MM.1S (cell line): ENCODE measurements at regions not wholly inside any gene's neighbourhood (a gene's known extent, or its start where the extent isn't known, plus 50 kb on each side); places are given as distances from the start of the nearest gene placed in this dataset.
"Not testable (repeated sequence)": the region's sequence is repeated elsewhere in the genome, so short reads cannot be mapped to it uniquely, and the experiment has no call there.

ENCODE experiments used
- DNase-seq: peaks from one replicate; pipeline ENCODE4 v3.0.0-alpha.2; 2015
- H2AFZ ChIP-seq: fragments of 300-600 bp; sonication (generic); 2 replicates; pipeline ENCODE4 v1.6.0; 2016; ENCODE audit warnings: antibody characterized with exemption, low read length
- H3F3A ChIP-seq: fragments of 300-600 bp; sonication (generic); 2 replicates; pipeline ENCODE4 v1.6.1; 2016; ENCODE audit warnings: mild to moderate bottlenecking, antibody characterized with exemption, low read length, moderate library complexity, mixed read lengths; ENCODE audit not compliant: insufficient read depth
- H3K27ac ChIP-seq: fragments of 300-600 bp; sonication (generic); 2 replicates; pipeline ENCODE4 v1.5.1; 2016; ENCODE audit warnings: mild to moderate bottlenecking, low read length
- H3K27me3 ChIP-seq: fragments of 300-600 bp; sonication (generic); replicated peaks from 2 replicates; pipeline ENCODE4 v1.6.0; 2016; ENCODE audit warnings: low read length; ENCODE audit not compliant: insufficient read depth
- H3K36me3 ChIP-seq: fragments of 300-600 bp; sonication (generic); replicated peaks from 2 replicates; pipeline ENCODE4 v1.6.1; 2016; ENCODE audit warnings: mild to moderate bottlenecking, low read length, mixed read lengths; ENCODE audit not compliant: insufficient read depth
- H3K4me1 ChIP-seq: fragments of 300-600 bp; sonication (generic); 2 replicates; pipeline ENCODE4 v1.6.1; 2016; ENCODE audit warnings: low read length, mixed read lengths
- H3K4me2 ChIP-seq: fragments of 300-600 bp; sonication (generic); 2 replicates; pipeline ENCODE4 v1.6.0; 2016; ENCODE audit warnings: low read depth, low read length
- H3K4me3 ChIP-seq: fragments of 300-600 bp; sonication (generic); 2 replicates; pipeline ENCODE4 v1.5.1; 2016; ENCODE audit warnings: low read length, mixed read lengths
- H3K79me2 ChIP-seq: fragments of 300-600 bp; sonication (generic); 2 replicates; pipeline ENCODE4 v1.6.1; 2016; ENCODE audit warnings: mixed run types, low read length, mixed read lengths
- H3K9ac ChIP-seq: fragments of 300-600 bp; sonication (generic); 2 replicates; pipeline ENCODE4 v1.6.1; 2016; ENCODE audit warnings: low read length, mixed read lengths
- H3K9me2 ChIP-seq: fragments of 300-600 bp; sonication (generic); replicated peaks from 2 replicates; pipeline ENCODE4 v1.6.1; 2016; ENCODE audit warnings: mild to moderate bottlenecking, low read length, mixed read lengths; ENCODE audit not compliant: insufficient read depth
- H3K9me3 ChIP-seq: fragments of 300-600 bp; sonication (generic); replicated peaks from 2 replicates; pipeline ENCODE4 v1.6.1; 2016; ENCODE audit warnings: mild to moderate bottlenecking, low read length, mixed read lengths; ENCODE audit not compliant: insufficient read depth
- H4K20me1 ChIP-seq: fragments of 300-600 bp; sonication (generic); 2 replicates; pipeline ENCODE4 v1.6.1; 2016; ENCODE audit warnings: mild to moderate bottlenecking, low read length, moderate library complexity, mixed read lengths; ENCODE audit not compliant: insufficient read depth

DNA sequence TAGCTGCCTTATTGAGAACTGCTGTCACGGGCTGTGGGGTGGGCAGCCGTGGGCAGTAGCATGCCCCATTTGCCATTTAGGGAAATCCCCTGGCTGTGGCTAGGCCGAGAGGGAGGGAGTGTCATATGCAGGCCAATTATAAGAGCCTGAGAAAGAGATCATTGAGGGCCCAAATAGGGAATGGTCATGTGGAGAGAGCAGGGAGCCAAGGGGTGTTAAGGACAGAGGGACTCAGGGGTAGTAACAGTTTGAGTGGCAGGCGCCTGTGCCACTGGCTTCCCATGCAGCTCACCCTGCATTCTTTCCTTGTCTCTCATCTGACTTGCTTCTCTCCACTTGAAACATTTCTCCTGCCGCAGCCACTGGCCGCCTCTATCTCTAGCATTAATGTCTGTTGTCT is 3070.8 kb downstream of the RPIA start:
- H3K4me3 ChIP-seq, H3K9me2 ChIP-seq, H3K9me3 ChIP-seq, H3K4me1 ChIP-seq, H3K9ac ChIP-seq, H3F3A ChIP-seq, H3K4me2 ChIP-seq, H2AFZ ChIP-seq, H3K27ac ChIP-seq, DNase-seq, H3K79me2 ChIP-seq, H4K20me1 ChIP-seq, H3K36me3 ChIP-seq, H3K27me3 ChIP-seq: not testable (repeated sequence)

DNA sequence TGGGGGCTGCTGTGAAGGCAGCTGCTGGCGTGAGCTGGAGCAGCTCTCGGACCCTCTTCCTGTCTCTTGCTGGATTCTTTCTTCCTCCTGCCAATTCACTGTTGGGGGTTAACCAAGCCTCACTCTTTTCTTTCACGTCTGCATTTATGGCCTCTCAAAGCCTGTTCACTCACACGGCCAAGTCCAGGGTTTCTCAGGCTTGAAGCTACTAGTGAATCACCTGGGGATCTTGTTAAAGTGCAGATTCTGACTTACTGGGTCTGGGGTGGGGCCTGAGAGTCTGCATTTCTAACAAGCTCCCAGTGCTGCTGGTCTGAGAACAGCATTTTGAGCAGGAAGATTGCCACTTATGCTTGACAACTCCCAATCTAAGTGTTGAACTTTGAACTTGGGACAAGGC is 3072.2 kb downstream of the RPIA start:
- H3K27ac ChIP-seq, DNase-seq, H3K36me3 ChIP-seq, H4K20me1 ChIP-seq, H3K27me3 ChIP-seq, H3F3A ChIP-seq, H2AFZ ChIP-seq, H3K9me2 ChIP-seq, H3K9ac ChIP-seq, H3K79me2 ChIP-seq, H3K4me2 ChIP-seq, H3K4me1 ChIP-seq, H3K4me3 ChIP-seq, H3K9me3 ChIP-seq: not testable (repeated sequence)

DNA sequence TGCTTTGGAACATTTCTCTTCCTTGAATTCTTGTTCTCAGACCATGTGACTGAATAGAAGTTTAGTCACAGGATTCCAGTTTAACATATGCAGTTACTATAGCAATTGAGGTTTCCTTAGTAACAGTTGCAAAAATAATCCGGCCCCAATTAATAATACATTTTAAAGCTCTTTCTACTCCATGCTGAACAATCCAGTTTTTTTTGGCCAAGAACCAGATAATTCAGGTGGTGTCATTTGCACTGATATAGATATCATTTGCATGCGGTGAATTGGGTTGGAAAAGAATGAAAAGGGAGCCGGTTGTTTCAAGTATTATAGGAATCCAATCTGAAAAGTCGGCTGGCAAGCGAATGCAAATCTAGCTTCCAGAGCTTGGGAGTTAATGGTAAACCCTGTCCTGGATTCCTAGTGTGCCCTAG is 3073.1 kb downstream of the RPIA start:
- H3F3A ChIP-seq, H3K27ac ChIP-seq, DNase-seq, H3K4me3 ChIP-seq, H3K9ac ChIP-seq, H3K9me2 ChIP-seq, H2AFZ ChIP-seq, H3K79me2 ChIP-seq, H4K20me1 ChIP-seq, H3K4me1 ChIP-seq, H3K4me2 ChIP-seq, H3K9me3 ChIP-seq, H3K36me3 ChIP-seq, H3K27me3 ChIP-seq: not testable (repeated sequence)

DNA sequence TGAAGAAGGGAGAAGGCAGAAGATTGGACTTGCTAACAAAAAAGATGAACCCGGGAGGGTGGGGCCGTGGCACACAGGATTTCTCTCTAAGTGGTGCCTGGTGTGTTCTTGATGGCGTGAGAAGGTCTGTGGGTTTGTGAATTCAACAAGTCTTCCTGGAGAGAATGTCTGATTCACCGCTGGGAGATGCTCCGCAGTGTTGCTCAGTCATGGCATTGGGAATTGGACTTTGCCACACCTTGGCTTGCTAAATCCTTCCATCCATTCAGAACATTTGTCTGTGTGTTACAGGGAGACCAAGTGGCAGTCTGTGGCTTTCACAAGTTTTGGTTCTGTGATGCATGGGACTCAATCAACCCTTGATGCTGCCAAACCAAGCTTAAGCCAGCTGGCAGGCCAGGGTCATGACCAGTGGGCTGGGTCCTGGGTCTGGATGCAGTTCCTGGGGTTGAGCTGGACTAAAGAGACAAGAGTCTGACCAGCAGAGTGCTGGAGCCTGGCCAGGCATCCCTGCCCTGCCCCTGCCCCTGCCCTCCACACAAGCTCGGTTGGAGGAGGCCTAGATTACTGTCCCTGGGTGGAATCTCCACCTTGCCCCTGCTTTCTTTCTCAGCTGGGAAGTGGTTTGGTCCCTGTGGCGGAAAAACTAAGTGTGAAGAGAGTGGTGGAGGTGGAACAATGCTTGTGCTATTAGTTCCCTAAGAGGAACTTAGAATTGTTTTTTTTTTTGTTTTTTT is 3073.7 kb downstream of the RPIA start:
- not testable (repeated sequence) for H3K27ac ChIP-seq, H3F3A ChIP-seq, H3K79me2 ChIP-seq, H3K4me2 ChIP-seq, DNase-seq, H3K9ac ChIP-seq, H3K36me3 ChIP-seq, H3K27me3 ChIP-seq, H3K4me3 ChIP-seq, H4K20me1 ChIP-seq, H3K9me3 ChIP-seq, H3K4me1 ChIP-seq, H3K9me2 ChIP-seq, H2AFZ ChIP-seq

DNA sequence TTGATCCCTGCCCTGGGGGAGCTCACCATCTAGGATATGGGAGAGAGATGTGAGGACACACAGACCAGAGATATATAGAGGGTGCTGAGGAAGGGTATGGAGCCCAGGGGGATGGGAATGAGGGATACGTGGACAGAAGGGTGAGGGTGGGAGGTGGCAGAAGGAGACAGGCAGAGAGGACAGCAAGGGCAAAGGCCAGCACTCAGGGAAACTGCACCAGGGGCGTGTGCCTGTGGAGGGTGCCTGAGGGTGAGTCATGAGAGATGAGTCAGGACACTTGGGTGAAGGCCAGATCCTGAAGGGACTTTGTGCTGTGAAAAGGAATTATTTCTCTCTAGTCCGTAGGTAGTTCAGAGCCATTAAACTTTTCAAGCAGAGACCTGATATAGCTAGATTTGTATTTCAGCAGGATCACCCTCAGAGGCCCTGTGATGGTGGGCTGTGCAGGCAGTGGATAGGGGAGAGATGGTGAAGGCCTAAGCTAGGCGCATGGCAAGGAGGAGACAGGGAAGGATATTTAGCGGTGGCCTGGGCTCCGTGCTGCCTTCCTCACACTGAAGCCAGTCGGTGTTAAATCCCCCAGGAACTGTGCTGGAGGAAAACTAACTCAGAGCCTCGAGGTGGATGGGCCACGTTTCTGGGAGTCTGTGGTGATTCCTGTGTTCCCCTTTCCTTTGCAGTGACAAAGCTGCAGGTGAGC is 3075.0 kb downstream of the RPIA start:
- not testable (repeated sequence) for H3K4me1 ChIP-seq, H3K9ac ChIP-seq, H3K79me2 ChIP-seq, H3K4me3 ChIP-seq, H3F3A ChIP-seq, H3K9me2 ChIP-seq, H3K9me3 ChIP-seq, H2AFZ ChIP-seq, H3K4me2 ChIP-seq, H3K36me3 ChIP-seq, H3K27me3 ChIP-seq, DNase-seq, H4K20me1 ChIP-seq, H3K27ac ChIP-seq

DNA sequence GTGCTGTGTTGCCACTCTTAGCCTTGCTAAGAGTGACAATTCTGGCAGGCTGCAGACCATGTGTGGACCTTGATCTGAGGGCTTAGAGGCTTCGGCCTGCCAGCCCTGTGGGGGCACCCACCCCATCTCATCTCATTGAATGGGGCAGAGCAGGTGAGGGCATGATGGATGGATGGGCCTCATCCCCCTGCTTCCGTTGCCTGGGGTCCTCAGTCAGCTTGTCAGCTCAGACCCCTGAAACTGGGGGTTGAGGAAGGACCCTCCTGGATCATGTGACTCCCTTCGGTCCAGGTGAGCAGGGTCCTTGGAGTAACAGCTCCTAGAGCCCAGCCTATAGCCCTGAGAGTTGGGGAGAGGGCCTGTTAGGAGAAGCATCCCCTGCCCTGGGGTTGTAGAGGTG is 3076.8 kb downstream of the RPIA start:
- not testable (repeated sequence) for H3K4me1 ChIP-seq, H2AFZ ChIP-seq, H3K27ac ChIP-seq, H3K4me3 ChIP-seq, H3K36me3 ChIP-seq, H3F3A ChIP-seq, H3K4me2 ChIP-seq, H3K9me2 ChIP-seq, H3K79me2 ChIP-seq, H3K27me3 ChIP-seq, H4K20me1 ChIP-seq, H3K9ac ChIP-seq, H3K9me3 ChIP-seq, DNase-seq

DNA sequence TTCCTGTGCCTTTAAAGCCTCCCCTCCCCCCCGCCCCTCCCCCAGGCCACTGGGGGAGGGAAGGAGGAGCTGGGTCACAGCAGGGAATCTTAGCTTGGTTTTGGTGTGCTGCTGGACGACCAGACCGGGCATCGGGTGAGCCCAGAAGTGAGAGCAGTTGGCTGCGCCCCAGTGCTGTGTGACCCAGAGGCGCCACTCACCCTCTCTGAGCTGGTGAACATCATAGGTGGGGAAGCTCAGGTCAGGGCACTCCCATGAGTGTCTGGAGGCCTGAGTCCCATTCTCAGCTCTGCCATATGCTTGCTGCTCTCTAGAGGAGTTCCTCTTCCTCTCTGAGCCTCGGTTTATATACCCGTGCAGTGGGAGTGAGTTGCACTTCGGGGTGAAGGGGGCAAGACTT is 3077.5 kb downstream of the RPIA start:
- H3K27me3 ChIP-seq, H3K4me1 ChIP-seq, DNase-seq, H2AFZ ChIP-seq, H3K9ac ChIP-seq, H3K9me3 ChIP-seq, H3K9me2 ChIP-seq, H3K79me2 ChIP-seq, H4K20me1 ChIP-seq, H3K27ac ChIP-seq, H3K36me3 ChIP-seq, H3K4me3 ChIP-seq, H3K4me2 ChIP-seq, H3F3A ChIP-seq: not testable (repeated sequence)

DNA sequence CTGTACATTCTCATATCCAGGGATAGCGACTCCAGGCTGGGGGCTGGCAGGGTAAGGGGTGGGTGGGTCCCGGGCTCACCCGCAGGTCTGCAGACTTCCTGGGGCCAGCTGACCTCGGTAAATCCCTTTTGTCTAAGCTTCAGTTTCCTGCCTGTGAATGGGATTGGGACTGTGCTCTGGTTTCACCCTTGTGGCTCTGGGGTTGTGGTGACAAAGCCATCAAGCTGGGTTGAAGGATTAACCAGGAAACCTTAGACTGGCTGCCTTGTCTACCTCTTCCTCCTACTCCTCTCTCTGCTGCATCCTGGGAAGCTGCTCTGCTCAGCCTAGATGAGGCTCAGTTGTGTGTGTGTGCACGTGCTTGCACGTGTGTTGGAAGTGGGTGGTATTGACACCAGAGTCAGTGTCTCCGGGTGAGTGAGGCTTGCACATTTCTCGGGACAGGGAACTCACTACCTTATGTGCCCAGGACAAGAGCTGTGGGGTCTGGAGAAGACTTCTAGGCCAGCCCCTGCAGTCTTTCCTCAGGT is 3078.6 kb downstream of the RPIA start:
- not testable (repeated sequence) for H3K4me3 ChIP-seq, H3K9me2 ChIP-seq, DNase-seq, H3K4me2 ChIP-seq, H3K4me1 ChIP-seq, H3F3A ChIP-seq, H2AFZ ChIP-seq, H3K27ac ChIP-seq, H3K27me3 ChIP-seq, H3K9ac ChIP-seq, H4K20me1 ChIP-seq, H3K9me3 ChIP-seq, H3K79me2 ChIP-seq, H3K36me3 ChIP-seq
